ENCODE measurements at regions not wholly inside any gene's neighbourhood (a gene's known extent, or its start where the extent isn't known, plus 50 kb on each side); places are given as distances from the start of the nearest gene placed in this dataset.

- ATAC-seq (no peak), DNase-seq (no peak)
- ChIA-PET CTCF (no interaction called here), POLR2A (no interaction called here)
- no peak for TF ChIP-seq CTCF (IDR thresholded peaks at IDR 0.05)
- no peaks in the 10 kb centered on the region for H3K27me3 Mint-ChIP-seq
- H3K27ac Mint-ChIP-seq: no peak overlapping the region
- intact Hi-C loops (cut with micrococcal nuclease): no loop called here
- H3K36me3 Mint-ChIP-seq (ENCODE audit: low read depth): no peaks in the 10 kb centered on the region
- no peaks in the 10 kb centered on the region for H3K4me1 Mint-ChIP-seq (ENCODE audit: low read depth)
- peaks cover 4% of the 10 kb centered on the region for H3K9me3 Mint-ChIP-seq
- H3K4me3 Mint-ChIP-seq: no peak overlapping the region
Observed at GRCh38 chr5:167489202-167489601, 802.2 kb upstream of the WWC1 start.

GRCh38 chr5:167503926-167504720 lies 787.3 kb upstream of the WWC1 start:
- DNase-seq (no peak), ATAC-seq (no peak)
- intact Hi-C loops (cut with micrococcal nuclease): no loop called here
- Mint-ChIP-seq H3K4me1 (ENCODE audit: low read depth) (no peaks in the 10 kb centered on the region), H3K4me3 (no peak overlapping the region), H3K27me3 (no peaks in the 10 kb centered on the region), H3K9me3 (peaks cover 4% of the 10 kb centered on the region), H3K27ac (no peak overlapping the region), H3K36me3 (ENCODE audit: low read depth) (no peaks in the 10 kb centered on the region)
- CTCF ChIA-PET: no interaction called here
- POLR2A ChIA-PET: no interaction called here
- no peak for TF ChIP-seq CTCF (IDR thresholded peaks at IDR 0.05)

GRCh38 chr5:167507463-167508233 lies 783.8 kb upstream of the WWC1 start:
- DNase-seq (no peak), ATAC-seq (no peak)
- H3K36me3 Mint-ChIP-seq (ENCODE audit: low read depth): no peaks in the 10 kb centered on the region
- ChIA-PET POLR2A (no interaction called here), CTCF (no interaction called here)
- no peak overlapping the region for H3K27ac Mint-ChIP-seq
- H3K4me3 Mint-ChIP-seq: no peak overlapping the region
- TF ChIP-seq CTCF (IDR thresholded peaks at IDR 0.05): no peak
- H3K27me3 Mint-ChIP-seq: no peaks in the 10 kb centered on the region
- intact Hi-C loops (cut with micrococcal nuclease): no loop called here
- H3K9me3 Mint-ChIP-seq: no peaks in the 10 kb centered on the region
- no peaks in the 10 kb centered on the region for H3K4me1 Mint-ChIP-seq (ENCODE audit: low read depth)

GRCh38 chr5:167509076-167509475 lies 782.4 kb upstream of the WWC1 start:
- Mint-ChIP-seq H3K27me3 (no peaks in the 10 kb centered on the region), H3K4me3 (no peak overlapping the region), H3K9me3 (no peaks in the 10 kb centered on the region), H3K4me1 (ENCODE audit: low read depth) (no peaks in the 10 kb centered on the region), H3K36me3 (ENCODE audit: low read depth) (no peaks in the 10 kb centered on the region), H3K27ac (no peak overlapping the region)
- ATAC-seq (no peak), DNase-seq (no peak)
- no peak for TF ChIP-seq CTCF (IDR thresholded peaks at IDR 0.05)
- CTCF ChIA-PET: no interaction called here
- intact Hi-C loops (cut with micrococcal nuclease): no loop called here
- POLR2A ChIA-PET: no interaction called here

GRCh38 chr5:167511276-167511675 lies 780.2 kb upstream of the WWC1 start:
- CTCF ChIA-PET: no interaction called here
- intact Hi-C loops (cut with micrococcal nuclease): no loop called here
- TF ChIP-seq CTCF (IDR thresholded peaks at IDR 0.05): no peak

More at GRCh38 chr5:167511276-167511675, 780.2 kb upstream of the WWC1 start:
- H3K27ac Mint-ChIP-seq: no peak overlapping the region
- DNase-seq (no peak), ATAC-seq (no peak)
- no peaks in the 10 kb centered on the region for H3K4me1 Mint-ChIP-seq (ENCODE audit: low read depth)
- no peaks in the 10 kb centered on the region for H3K9me3 Mint-ChIP-seq
- no peaks in the 10 kb centered on the region for H3K36me3 Mint-ChIP-seq (ENCODE audit: low read depth)
- POLR2A ChIA-PET: no interaction called here
- no peaks in the 10 kb centered on the region for H3K27me3 Mint-ChIP-seq
- no peak overlapping the region for H3K4me3 Mint-ChIP-seq

Measured in activated CD8-positive, alpha-beta T cell treated with anti-CD3 and anti-CD28 coated beads for 36 hours (primary cell).